SK-N-SH treated with all-trans-retinoic acid at 6 μM for 48 hours (cell line): ENCODE measurements at regions not wholly inside any gene's neighbourhood (a gene's known extent, or its start where the extent isn't known, plus 50 kb on each side); places are given as distances from the start of the nearest gene placed in this dataset.

Experiments used
- ATAC-seq: fragments of 200-7000 bp; cut with Tn5 transposase; 3 replicates; pipeline ENCODE4 v1.9.1; 2020; ENCODE audit warnings: mild to moderate bottlenecking, moderate library complexity
- ARNTL ChIP-seq: fragments of 450-650 bp; formaldehyde crosslinking; IDR thresholded peaks from 2 replicates; pipeline ENCODE4 v1.5.0; 2020; ENCODE audit warnings: low read depth, mild to moderate bottlenecking, moderate library complexity, borderline replicate concordance
- ESRRG ChIP-seq: fragments of 250-450 bp; sonication (Bioruptor Pico); IDR thresholded peaks from 2 replicates; pipeline ENCODE4 v1.6.1; 2021; ENCODE audit warnings: mild to moderate bottlenecking
- GLIS3 ChIP-seq: fragments of 250-450 bp; sonication (Bioruptor Pico); IDR thresholded peaks from 2 replicates; pipeline ENCODE4 v1.5.0; 2020; ENCODE audit warnings: mild to moderate bottlenecking, moderate library complexity
- ISL1 ChIP-seq: fragments of 250-450 bp; sonication (Bioruptor Pico); IDR thresholded peaks from 2 replicates; pipeline ENCODE4 v2.1.2; 2022; ENCODE audit warnings: mild to moderate bottlenecking, moderate library complexity
- OSR1 ChIP-seq: fragments of 250-450 bp; sonication (Bioruptor Pico); IDR thresholded peaks from 2 replicates; pipeline ENCODE4 v1.8.0; 2022; ENCODE audit warnings: moderate library complexity, mild to moderate bottlenecking, inconsistent platforms
- PPARA ChIP-seq: fragments of 250-450 bp; sonication (Bioruptor Pico); IDR thresholded peaks from 2 replicates; pipeline ENCODE4 v1.5.0; 2020; ENCODE audit warnings: mild to moderate bottlenecking, borderline replicate concordance
- RARB ChIP-seq: fragments of 250-450 bp; sonication (Bioruptor Pico); IDR thresholded peaks from 2 replicates; pipeline ENCODE4 v1.8.0; 2021; ENCODE audit warnings: mild to moderate bottlenecking, moderate library complexity
- SNAI2 ChIP-seq: fragments of 250-450 bp; sonication (Bioruptor Pico); IDR thresholded peaks from 2 replicates; pipeline ENCODE4 v1.5.0; 2020; ENCODE audit warnings: mild to moderate bottlenecking, moderate library complexity
- TOX ChIP-seq: fragments of 250-450 bp; sonication (Bioruptor Pico); IDR thresholded peaks from 2 replicates; pipeline ENCODE4 v1.8.0; 2021; ENCODE audit warnings: mild to moderate bottlenecking, moderate library complexity, borderline replicate concordance
- ZC3H10 ChIP-seq: fragments of 250-450 bp; sonication (Bioruptor Pico); IDR thresholded peaks from 2 replicates; pipeline ENCODE4 v1.5.1; 2021; ENCODE audit warnings: mild to moderate bottlenecking, moderate library complexity
- ZFP3 ChIP-seq: fragments of 250-450 bp; sonication (Bioruptor Pico); IDR thresholded peaks from 2 replicates; pipeline ENCODE4 v1.5.0; 2020; ENCODE audit warnings: mild to moderate bottlenecking, moderate library complexity
- ZNF70 ChIP-seq: fragments of 450-650 bp; formaldehyde crosslinking; IDR thresholded peaks from 2 replicates; pipeline ENCODE4 v1.5.0; 2020; ENCODE audit warnings: mild to moderate bottlenecking, moderate library complexity
- ZNF8 ChIP-seq: fragments of 450-650 bp; formaldehyde crosslinking; IDR thresholded peaks from 2 replicates; pipeline ENCODE4 v1.5.0; 2020; ENCODE audit warnings: mild to moderate bottlenecking, moderate library complexity
- TF ChIP-seq, protein P1 (sequence below): fragments of 250-450 bp; sonication (Bioruptor Pico); IDR thresholded peaks from 2 replicates; pipeline ENCODE4 v1.8.0; 2020; ENCODE audit warnings: mild to moderate bottlenecking, moderate library complexity, borderline replicate concordance
- TF ChIP-seq, protein P2 (sequence below): fragments of 250-450 bp; sonication (Bioruptor Pico); IDR thresholded peaks from 2 replicates; pipeline ENCODE4 v1.5.1; 2020; ENCODE audit warnings: low read depth, mild to moderate bottlenecking, moderate library complexity
- TF ChIP-seq, protein P3 (sequence below): fragments of 250-450 bp; sonication (Bioruptor Pico); IDR thresholded peaks from 2 replicates; pipeline ENCODE4 v1.8.0; 2021; ENCODE audit warnings: low read depth, mild to moderate bottlenecking, moderate library complexity, borderline replicate concordance
- TF ChIP-seq, protein P4 (sequence below): fragments of 250-450 bp; sonication (Bioruptor Pico); IDR thresholded peaks from 2 replicates; pipeline ENCODE4 v1.5.0; 2020; ENCODE audit warnings: mild to moderate bottlenecking, moderate library complexity

DNA sequence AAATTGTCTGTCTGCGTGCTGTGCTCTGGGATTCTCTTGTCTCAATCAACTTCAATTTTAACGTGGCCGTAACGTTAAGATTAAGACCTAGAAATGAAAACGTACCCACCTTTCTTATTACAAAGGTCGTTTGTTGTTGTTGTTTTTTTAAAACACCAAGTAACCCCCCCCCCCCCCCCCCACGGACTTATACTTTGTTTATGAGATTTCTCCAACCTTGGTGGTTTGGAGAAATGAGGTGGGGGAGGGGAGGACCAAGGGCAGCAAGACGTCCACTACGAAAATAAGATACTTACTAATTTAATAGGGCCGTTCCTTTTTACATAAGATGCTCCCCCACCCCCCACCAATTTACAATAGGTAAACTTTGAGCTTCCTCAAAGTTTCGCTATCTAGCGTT, 244.4 kb upstream of the TOPAZ1 start:
- TF ChIP-seq, protein P1, sequence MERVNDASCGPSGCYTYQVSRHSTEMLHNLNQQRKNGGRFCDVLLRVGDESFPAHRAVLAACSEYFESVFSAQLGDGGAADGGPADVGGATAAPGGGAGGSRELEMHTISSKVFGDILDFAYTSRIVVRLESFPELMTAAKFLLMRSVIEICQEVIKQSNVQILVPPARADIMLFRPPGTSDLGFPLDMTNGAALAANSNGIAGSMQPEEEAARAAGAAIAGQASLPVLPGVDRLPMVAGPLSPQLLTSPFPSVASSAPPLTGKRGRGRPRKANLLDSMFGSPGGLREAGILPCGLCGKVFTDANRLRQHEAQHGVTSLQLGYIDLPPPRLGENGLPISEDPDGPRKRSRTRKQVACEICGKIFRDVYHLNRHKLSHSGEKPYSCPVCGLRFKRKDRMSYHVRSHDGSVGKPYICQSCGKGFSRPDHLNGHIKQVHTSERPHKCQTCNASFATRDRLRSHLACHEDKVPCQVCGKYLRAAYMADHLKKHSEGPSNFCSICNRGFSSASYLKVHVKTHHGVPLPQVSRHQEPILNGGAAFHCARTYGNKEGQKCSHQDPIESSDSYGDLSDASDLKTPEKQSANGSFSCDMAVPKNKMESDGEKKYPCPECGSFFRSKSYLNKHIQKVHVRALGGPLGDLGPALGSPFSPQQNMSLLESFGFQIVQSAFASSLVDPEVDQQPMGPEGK (CRISPR knock-in tag) = no peak
- no peak for TF ChIP-seq ISL1 (CRISPR knock-in tag)
- no peak for TF ChIP-seq PPARA (CRISPR knock-in tag)
- TF ChIP-seq ESRRG (CRISPR knock-in tag) = no peak
- TF ChIP-seq SNAI2 (CRISPR knock-in tag) = no peak
- no peak for TF ChIP-seq OSR1 (CRISPR knock-in tag)
- TF ChIP-seq ZFP3 = no peak
- TF ChIP-seq, protein P2, sequence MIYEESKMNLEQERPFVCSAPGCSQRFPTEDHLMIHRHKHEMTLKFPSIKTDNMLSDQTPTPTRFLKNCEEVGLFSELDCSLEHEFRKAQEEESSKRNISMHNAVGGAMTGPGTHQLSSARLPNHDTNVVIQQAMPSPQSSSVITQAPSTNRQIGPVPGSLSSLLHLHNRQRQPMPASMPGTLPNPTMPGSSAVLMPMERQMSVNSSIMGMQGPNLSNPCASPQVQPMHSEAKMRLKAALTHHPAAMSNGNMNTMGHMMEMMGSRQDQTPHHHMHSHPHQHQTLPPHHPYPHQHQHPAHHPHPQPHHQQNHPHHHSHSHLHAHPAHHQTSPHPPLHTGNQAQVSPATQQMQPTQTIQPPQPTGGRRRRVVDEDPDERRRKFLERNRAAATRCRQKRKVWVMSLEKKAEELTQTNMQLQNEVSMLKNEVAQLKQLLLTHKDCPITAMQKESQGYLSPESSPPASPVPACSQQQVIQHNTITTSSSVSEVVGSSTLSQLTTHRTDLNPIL (CRISPR knock-in tag) = no peak
- no peak for TF ChIP-seq RARB (CRISPR knock-in tag)
- no peak for TF ChIP-seq GLIS3 (CRISPR knock-in tag)
- TF ChIP-seq ARNTL (CRISPR knock-in tag) = no peak
- no peak for TF ChIP-seq ZC3H10 (CRISPR knock-in tag)
- TF ChIP-seq TOX (CRISPR knock-in tag) = no peak
- TF ChIP-seq, protein P3, sequence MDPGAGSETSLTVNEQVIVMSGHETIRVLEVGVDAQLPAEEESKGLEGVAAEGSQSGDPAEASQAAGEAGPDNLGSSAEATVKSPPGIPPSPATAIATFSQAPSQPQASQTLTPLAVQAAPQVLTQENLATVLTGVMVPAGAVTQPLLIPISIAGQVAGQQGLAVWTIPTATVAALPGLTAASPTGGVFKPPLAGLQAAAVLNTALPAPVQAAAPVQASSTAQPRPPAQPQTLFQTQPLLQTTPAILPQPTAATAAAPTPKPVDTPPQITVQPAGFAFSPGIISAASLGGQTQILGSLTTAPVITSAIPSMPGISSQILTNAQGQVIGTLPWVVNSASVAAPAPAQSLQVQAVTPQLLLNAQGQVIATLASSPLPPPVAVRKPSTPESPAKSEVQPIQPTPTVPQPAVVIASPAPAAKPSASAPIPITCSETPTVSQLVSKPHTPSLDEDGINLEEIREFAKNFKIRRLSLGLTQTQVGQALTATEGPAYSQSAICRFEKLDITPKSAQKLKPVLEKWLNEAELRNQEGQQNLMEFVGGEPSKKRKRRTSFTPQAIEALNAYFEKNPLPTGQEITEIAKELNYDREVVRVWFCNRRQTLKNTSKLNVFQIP (CRISPR knock-in tag) = no peak
- no peak for ATAC-seq

DNA sequence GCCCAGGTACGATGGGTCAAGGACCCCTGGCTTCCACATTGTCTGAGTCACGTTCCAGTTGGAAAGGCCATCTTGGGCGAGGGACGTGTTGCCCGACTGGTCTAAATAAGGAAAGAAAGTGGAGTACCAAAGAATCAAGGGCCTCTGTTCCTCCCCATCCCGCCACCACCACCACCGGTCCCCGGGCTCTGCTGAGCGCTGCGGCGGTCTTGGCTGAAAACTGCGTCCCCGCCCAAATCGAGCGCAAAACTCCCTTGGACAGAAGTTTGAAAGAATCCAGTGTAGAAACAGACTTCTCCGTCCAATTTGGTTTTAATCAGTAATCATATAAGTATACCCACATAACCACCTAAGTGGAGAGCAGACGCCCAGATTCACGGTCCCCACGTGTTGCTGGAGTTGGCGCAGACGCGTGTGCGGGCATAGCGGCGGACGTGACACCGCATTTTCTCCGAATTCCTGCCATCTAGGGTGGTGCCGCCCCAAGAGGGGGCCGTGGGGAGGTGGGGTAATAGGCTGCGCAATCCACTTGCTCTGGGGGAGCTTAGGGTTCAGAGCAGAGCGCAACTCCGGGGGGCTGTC, 243.8 kb upstream of the TOPAZ1 start:
- no peak for TF ChIP-seq ZNF70 (CRISPR knock-in tag)
- TF ChIP-seq, all 23 proteins: peak for 0
- ATAC-seq = no peak

DNA sequence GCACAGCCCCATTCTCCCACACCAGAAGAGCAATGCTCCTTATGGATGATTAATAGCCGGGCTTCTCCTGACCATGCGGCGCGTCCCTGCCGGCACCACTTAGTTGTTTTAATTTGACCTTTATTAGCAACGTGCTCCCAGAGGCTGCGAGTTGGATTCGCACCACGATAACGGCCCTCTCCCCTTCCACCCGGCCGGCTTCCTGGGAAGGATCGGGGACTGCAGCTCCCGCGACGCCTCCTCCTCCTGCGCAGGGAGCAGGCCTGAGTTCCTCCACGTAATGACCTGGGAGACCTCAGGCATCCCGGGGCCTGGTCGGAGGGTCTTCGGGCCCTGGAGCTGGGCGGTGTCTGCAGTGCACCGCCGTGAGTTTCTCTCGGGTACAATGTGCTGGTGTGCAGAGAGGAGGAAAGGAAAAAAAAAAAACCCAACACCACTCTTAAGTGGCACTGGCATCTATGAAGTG, 243.3 kb upstream of the TOPAZ1 start:
- TF ChIP-seq OSR1 (CRISPR knock-in tag) (no peak), ZC3H10 (CRISPR knock-in tag) (no peak), GLIS3 (CRISPR knock-in tag) (no peak), ZFP3 (no peak), ZNF8 (no peak)
- TF ChIP-seq, protein P4, sequence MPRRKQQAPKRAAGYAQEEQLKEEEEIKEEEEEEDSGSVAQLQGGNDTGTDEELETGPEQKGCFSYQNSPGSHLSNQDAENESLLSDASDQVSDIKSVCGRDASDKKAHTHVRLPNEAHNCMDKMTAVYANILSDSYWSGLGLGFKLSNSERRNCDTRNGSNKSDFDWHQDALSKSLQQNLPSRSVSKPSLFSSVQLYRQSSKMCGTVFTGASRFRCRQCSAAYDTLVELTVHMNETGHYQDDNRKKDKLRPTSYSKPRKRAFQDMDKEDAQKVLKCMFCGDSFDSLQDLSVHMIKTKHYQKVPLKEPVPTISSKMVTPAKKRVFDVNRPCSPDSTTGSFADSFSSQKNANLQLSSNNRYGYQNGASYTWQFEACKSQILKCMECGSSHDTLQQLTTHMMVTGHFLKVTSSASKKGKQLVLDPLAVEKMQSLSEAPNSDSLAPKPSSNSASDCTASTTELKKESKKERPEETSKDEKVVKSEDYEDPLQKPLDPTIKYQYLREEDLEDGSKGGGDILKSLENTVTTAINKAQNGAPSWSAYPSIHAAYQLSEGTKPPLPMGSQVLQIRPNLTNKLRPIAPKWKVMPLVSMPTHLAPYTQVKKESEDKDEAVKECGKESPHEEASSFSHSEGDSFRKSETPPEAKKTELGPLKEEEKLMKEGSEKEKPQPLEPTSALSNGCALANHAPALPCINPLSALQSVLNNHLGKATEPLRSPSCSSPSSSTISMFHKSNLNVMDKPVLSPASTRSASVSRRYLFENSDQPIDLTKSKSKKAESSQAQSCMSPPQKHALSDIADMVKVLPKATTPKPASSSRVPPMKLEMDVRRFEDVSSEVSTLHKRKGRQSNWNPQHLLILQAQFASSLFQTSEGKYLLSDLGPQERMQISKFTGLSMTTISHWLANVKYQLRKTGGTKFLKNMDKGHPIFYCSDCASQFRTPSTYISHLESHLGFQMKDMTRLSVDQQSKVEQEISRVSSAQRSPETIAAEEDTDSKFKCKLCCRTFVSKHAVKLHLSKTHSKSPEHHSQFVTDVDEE (CRISPR knock-in tag) = no peak
- ATAC-seq = no peak

DNA sequence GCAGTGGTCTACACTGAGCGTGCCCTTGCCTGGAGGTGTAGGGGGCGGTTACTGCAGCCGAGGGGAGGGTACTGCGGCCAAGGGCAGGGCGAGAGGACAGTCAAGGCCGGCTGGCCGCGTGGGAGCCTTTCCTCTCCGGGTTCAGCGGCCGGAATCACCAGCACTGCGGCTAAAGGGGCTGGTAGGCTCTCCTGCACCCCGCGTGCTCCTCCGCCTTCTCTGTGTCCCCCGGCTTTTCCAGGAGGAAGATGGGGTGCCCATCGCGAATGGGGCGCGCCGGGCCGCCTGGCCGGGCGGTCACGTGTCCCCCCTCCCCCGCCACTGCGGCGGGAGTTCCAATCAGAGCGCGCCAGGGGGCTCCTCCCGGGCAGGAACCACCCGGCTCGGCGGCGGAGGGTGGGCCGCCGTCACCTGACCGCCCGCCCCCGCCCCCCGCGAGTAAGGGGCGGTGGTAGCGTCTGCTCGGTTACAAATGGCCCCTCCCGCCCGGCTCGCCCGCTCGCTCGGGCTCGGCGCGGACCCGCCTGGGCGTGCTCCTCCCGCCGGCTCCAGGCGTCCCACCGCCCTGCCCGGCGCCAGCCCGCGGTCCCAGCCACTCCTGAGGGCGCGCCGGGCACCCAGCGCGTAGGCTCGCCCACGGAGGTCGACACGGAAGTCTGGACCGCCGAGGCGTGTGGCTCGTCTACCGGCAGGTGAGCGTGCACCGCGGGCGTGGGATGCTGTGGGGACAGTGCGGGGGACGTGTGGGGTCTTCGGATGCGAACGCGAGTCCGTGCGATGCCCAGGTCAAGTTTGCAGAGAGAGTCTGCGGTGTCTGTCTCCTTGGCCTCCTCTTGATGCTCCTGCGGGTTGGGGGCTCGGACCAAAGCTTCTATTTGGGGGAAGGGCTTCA, 242.6 kb upstream of the TOPAZ1 start:
- TF ChIP-seq ZFP3 (0 out of 2 replicates have a peak, but pooled peaks have one; percentile 11), ESRRG (CRISPR knock-in tag) (no peak)
- TF ChIP-seq, protein P4 (CRISPR knock-in tag) = 0 out of 2 replicates have a peak, but pooled peaks have one; percentile 15
- TF ChIP-seq, all 23 proteins: peak for 2
- peak; percentile 82 for ATAC-seq
